HepG2 (cell line): ENCODE measurements at regions not wholly inside any gene's neighbourhood (a gene's known extent, or its start where the extent isn't known, plus 50 kb on each side); places are given as distances from the start of the nearest gene placed in this dataset.

Experiments
- ATAC-seq: fragments of 200-7000 bp; cut with Tn5 transposase; 3 replicates; pipeline ENCODE4 v1.9.1; 2020; ENCODE audit warnings: mild to moderate bottlenecking, moderate library complexity
- BruUV-seq: library from RNA; stranded (reverse); fragments of 400-500 nt; replicated peaks from 2 replicates; lab custom pipeline; 2021; lab: Mats Ljungman, UMichigan
- CTCF ChIA-PET: fragments of 300-600 bp; formaldehyde crosslinking; extraction: SDS; loops from one replicate; lab custom pipeline; 2021; ENCODE audit warnings: low total read pairs, inconsistent platforms, low intra/inter-chr PET ratio; lab: Yijun Ruan, JAX
- POLR2A ChIA-PET: fragments of 350-600 bp; sonication (Branson Sonifier 250); formaldehyde crosslinking; loops from one replicate; lab custom pipeline; 2020; ENCODE audit warnings: antibody characterized with exemption, inconsistent platforms; lab: Yijun Ruan, JAX
- DNase-seq: peaks from one replicate; pipeline ENCODE4 v3.0.0-alpha.2; 2015; ENCODE audit warnings: low spot score
- FAIRE-seq: peaks from 3 replicates; lab custom pipeline; 2011; peaks lifted over from hg19 to GRCh38; lab: Jason Lieb, UNC
- H2AFZ ChIP-seq: one replicate; pipeline ENCODE4 v1.6.1; 2011; ENCODE audit warnings: low read length, inconsistent platforms
- H3K27ac ChIP-seq: fragments of 300-600 bp; 3 replicates; pipeline ENCODE4 v1.8.0; 2011; ENCODE audit warnings: mixed run types, mild to moderate bottlenecking, mixed read lengths, low read length, inconsistent platforms; ENCODE audit not compliant: insufficient read depth; ENCODE audit errors: extremely low read length
- H3K27me3 ChIP-seq, 2 experiments: fragments of 200-600 bp in 1 of 2; 2 replicates in 1 of 2; 3 replicates in 1 of 2; pipeline versions ENCODE4 v1.6.0 to v1.8.0; 2011; ENCODE audit warnings: low read length in 2 of 2, mild to moderate bottlenecking in 2 of 2, moderate library complexity in 2 of 2, inconsistent platforms in 1 of 2; ENCODE audit not compliant: insufficient read depth in 2 of 2, control insufficient read depth in 1 of 2
- H3K36me3 ChIP-seq, 2 experiments: fragments of 200-600 bp in 1 of 2; replicated peaks in 1 of 2; 2 replicates in 1 of 2; 3 replicates in 1 of 2; pipeline versions ENCODE4 v1.5.1 to v1.8.0; 2011; ENCODE audit warnings: low read length in 2 of 2, inconsistent platforms in 1 of 2; ENCODE audit not compliant: insufficient read depth in 2 of 2, control insufficient read depth in 1 of 2
- H3K4me1 ChIP-seq: 2 replicates; pipeline ENCODE4 v1.5.1; 2012; ENCODE audit warnings: low read length, inconsistent platforms; ENCODE audit not compliant: insufficient read depth
- H3K4me2 ChIP-seq: 2 replicates; pipeline ENCODE4 v1.6.0; 2011; ENCODE audit warnings: low read depth, low read length, inconsistent platforms
- H3K4me3 ChIP-seq, 3 experiments: fragments of 200-600 bp in 1 of 3; sonication (generic), shearing (Covaris generic) in 1 of 3; replicated peaks in 1 of 3; 2 replicates each; pipeline ENCODE4 v1.5.1; 2011 to 2016; ENCODE audit warnings: low read length in 3 of 3, inconsistent platforms in 2 of 3, low read depth in 2 of 3, mild to moderate bottlenecking in 2 of 3, control low read depth in 1 of 3, mixed read lengths in 1 of 3; ENCODE audit not compliant: insufficient read depth in 1 of 3
- H3K79me2 ChIP-seq: one replicate; pipeline ENCODE4 v1.6.1; 2011; ENCODE audit warnings: low read length, inconsistent platforms; ENCODE audit not compliant: insufficient read depth
- H3K9ac ChIP-seq: 2 replicates; pipeline ENCODE4 v1.6.0; 2011; ENCODE audit warnings: mild to moderate bottlenecking, low read depth, low read length, inconsistent platforms; ENCODE audit not compliant: insufficient read depth
- H3K9me3 ChIP-seq: 2 replicates; pipeline ENCODE4 v1.5.1; 2012; ENCODE audit warnings: mild to moderate bottlenecking, low read length
- H4K20me1 ChIP-seq: 2 replicates; pipeline ENCODE4 v1.6.0; 2011; ENCODE audit warnings: inconsistent platforms, mild to moderate bottlenecking, low read length, moderate library complexity; ENCODE audit not compliant: insufficient read depth
- CREB3 ChIP-seq: sonication (generic); formaldehyde crosslinking; IDR thresholded peaks from 2 replicates; pipeline ENCODE4 v1.5.0; 2020; ENCODE audit warnings: missing genetic modification reagents
- DPF2 ChIP-seq: sonication (generic); formaldehyde crosslinking; IDR thresholded peaks from 2 replicates; pipeline ENCODE4 v1.4.0; 2020; ENCODE audit warnings: mild to moderate bottlenecking, low read depth, missing genetic modification reagents, borderline replicate concordance
- EEA1 ChIP-seq: sonication (generic); formaldehyde crosslinking; IDR thresholded peaks from 2 replicates; pipeline ENCODE4 v1.5.1; 2020; ENCODE audit warnings: mild to moderate bottlenecking, missing genetic modification reagents, borderline replicate concordance
- GRHL1 ChIP-seq: sonication (generic); formaldehyde crosslinking; conservative IDR thresholded peaks from 2 replicates; pipeline ENCODE4 v1.8.0; 2022; ENCODE audit warnings: missing genetic modification reagents
- HBP1 ChIP-seq: IDR thresholded peaks from 2 replicates; pipeline ENCODE4 v1.6.1; 2016; ENCODE audit warnings: low read depth, control low read depth
- HDAC2 ChIP-seq: sonication (generic); formaldehyde crosslinking; IDR thresholded peaks from 2 replicates; pipeline ENCODE4 v1.4.0; 2020; ENCODE audit warnings: missing genetic modification reagents
- RAD51 ChIP-seq: fragments of 450-650 bp; IDR thresholded peaks from 2 replicates; pipeline ENCODE4 v1.6.1; 2016; ENCODE audit warnings: borderline replicate concordance
- SMAD1 ChIP-seq: sonication (generic); formaldehyde crosslinking; IDR thresholded peaks from 2 replicates; pipeline ENCODE4 v1.4.0; 2020; ENCODE audit warnings: missing genetic modification reagents, low read depth, mild to moderate bottlenecking, borderline replicate concordance
- SMAD3 ChIP-seq: sonication (generic); formaldehyde crosslinking; IDR thresholded peaks from 2 replicates; pipeline ENCODE4 v1.4.0; 2020; ENCODE audit warnings: missing genetic modification reagents
- SMARCE1 ChIP-seq: fragments of 450-650 bp; IDR thresholded peaks from 2 replicates; pipeline ENCODE4 v1.6.1; 2017; ENCODE audit warnings: borderline replicate concordance
- TOPORS ChIP-seq: sonication (generic); formaldehyde crosslinking; IDR thresholded peaks from 2 replicates; pipeline ENCODE4 v1.8.0; 2023; ENCODE audit warnings: mild to moderate bottlenecking, missing genetic modification reagents
- TSC22D2 ChIP-seq: sonication (generic); formaldehyde crosslinking; IDR thresholded peaks from 2 replicates; pipeline ENCODE4 v1.5.1; 2020; ENCODE audit warnings: missing genetic modification reagents, mild to moderate bottlenecking, borderline replicate concordance
- ZBTB14 ChIP-seq: sonication (generic); formaldehyde crosslinking; IDR thresholded peaks from 2 replicates; pipeline ENCODE4 v1.4.0; 2020; ENCODE audit warnings: missing genetic modification reagents
- ZFP36L2 ChIP-seq: sonication (generic); formaldehyde crosslinking; IDR thresholded peaks from 2 replicates; pipeline ENCODE4 v1.4.0; 2020; ENCODE audit warnings: missing genetic modification reagents
- ZFY ChIP-seq: sonication (generic); formaldehyde crosslinking; IDR thresholded peaks from 2 replicates; pipeline ENCODE4 v1.4.0; 2020; ENCODE audit warnings: missing genetic modification reagents
- ZNF180 ChIP-seq: sonication (generic); formaldehyde crosslinking; IDR thresholded peaks from 2 replicates; pipeline ENCODE4 v1.4.0; 2020; ENCODE audit warnings: low read depth, missing genetic modification reagents, borderline replicate concordance
- ZNF275 ChIP-seq: sonication (generic); formaldehyde crosslinking; IDR thresholded peaks from 2 replicates; pipeline ENCODE4 v1.8.0; 2022; ENCODE audit warnings: missing genetic modification reagents, mild to moderate bottlenecking, inconsistent platforms, borderline replicate concordance
- ZNF333 ChIP-seq: sonication (generic); formaldehyde crosslinking; IDR thresholded peaks from 2 replicates; pipeline ENCODE4 v1.4.0; 2020; ENCODE audit warnings: mild to moderate bottlenecking, missing genetic modification reagents, borderline replicate concordance
- ZNF792 ChIP-seq: IDR thresholded peaks from 2 replicates; pipeline ENCODE4 v1.6.1; 2016
- WGBS: methylation state at CpG from one replicate; pipeline ENCODE4 v1.1.6; 2017; ENCODE audit warnings: low lambda C conversion rate; 5-methylcytosine and 5-hydroxymethylcytosine counted together
- in situ Hi-C: cut with HindIII; loops from 2 replicates; pipeline ENCODE4 v1.10.0; 2017; ENCODE audit warnings: low pct_unique_long_range_greater_than_20kb; ENCODE audit not compliant: extremely low pct_ligation_motif_present
- intact Hi-C: fragments of 100-400 bp; cut with micrococcal nuclease; formaldehyde crosslinking; loops from one replicate; pipeline ENCODE4 v1.10.0; 2022; ENCODE audit not compliant: unreplicated experiment

GRCh38 chr20:24318569-24319352 is 150.7 kb upstream of the SYNDIG1 start:
- H3K4me2 ChIP-seq, result no peak overlapping the region
- intact Hi-C loops (no loop called here), in situ Hi-C loops (no loop called here)
- DNase-seq, result no peak
- no peak for FAIRE-seq
- POLR2A ChIA-PET, result no interaction called here
- no peak for TF ChIP-seq ZFY
- no peak for TF ChIP-seq CREB3 (CRISPR knock-in tag)
- no peak for TF ChIP-seq ZNF792 (CRISPR knock-in tag)
- TF ChIP-seq ZFP36L2, result no peak
- TF ChIP-seq HDAC2 (CRISPR knock-in tag), result no peak
- no peak for TF ChIP-seq SMAD3 (CRISPR knock-in tag)
- no peak for TF ChIP-seq TOPORS
- TF ChIP-seq ZBTB14, result no peak
- no peak for TF ChIP-seq SMAD1 (CRISPR knock-in tag)
- no peak for TF ChIP-seq SMARCE1
- TF ChIP-seq GRHL1 (CRISPR knock-in tag), result no peak
- no peak for TF ChIP-seq ZNF180 (CRISPR knock-in tag)
- TF ChIP-seq ZNF333 (CRISPR knock-in tag), result no peak
- no peak for TF ChIP-seq TSC22D2
- no peak for TF ChIP-seq ZNF275 (CRISPR knock-in tag)
- TF ChIP-seq DPF2 (CRISPR knock-in tag), result no peak
- TF ChIP-seq HBP1 (CRISPR knock-in tag), result no peak
- no peak for TF ChIP-seq RAD51
- TF ChIP-seq EEA1, result no peak
- CTCF ChIA-PET, result no interaction called here
- no peaks in the 10 kb centered on the region for H3K36me3 ChIP-seq
- no peaks in the 10 kb centered on the region for H3K79me2 ChIP-seq
- H3K9ac ChIP-seq, result no peak overlapping the region
- H2AFZ ChIP-seq, result no peak overlapping the region
- H3K27me3 ChIP-seq, result peaks cover 0 to 4% of the 10 kb centered on the region in 2 experiments; a peak in 1 of 5 replicates
- 13% methylated on average over 11 of the region's 15 CpGs for WGBS
- no peaks in the 10 kb centered on the region for H3K4me1 ChIP-seq
- no peak for ATAC-seq
- no TSS peak for BruUV-seq
- no peaks in the 10 kb centered on the region for H3K9me3 ChIP-seq
- no peak overlapping the region for H3K4me3 ChIP-seq
- H3K27ac ChIP-seq, result no peak overlapping the region
- H4K20me1 ChIP-seq, result no peaks in the 10 kb centered on the region
